ENCODE measurements at regions not wholly inside any gene's neighbourhood (a gene's known extent, or its start where the extent isn't known, plus 50 kb on each side); places are given as distances from the start of the nearest gene placed in this dataset.
A peak's percentile ranks its signal among the peaks of the same experiment; 100 is the strongest.

- no peak for DNase-seq (ENCODE audit: low spot score)
Observed at GRCh38 chr13:85091631-85092234, 707.5 kb downstream of the SLITRK6 start.

GRCh38 chr13:85089186-85089585 lies 710.0 kb downstream of the SLITRK6 start:
- no peak for DNase-seq (ENCODE audit: low spot score)

GRCh38 chr13:85080691-85081090 lies 718.5 kb downstream of the SLITRK6 start:
- no peak for DNase-seq (ENCODE audit: low spot score)

DNA sequence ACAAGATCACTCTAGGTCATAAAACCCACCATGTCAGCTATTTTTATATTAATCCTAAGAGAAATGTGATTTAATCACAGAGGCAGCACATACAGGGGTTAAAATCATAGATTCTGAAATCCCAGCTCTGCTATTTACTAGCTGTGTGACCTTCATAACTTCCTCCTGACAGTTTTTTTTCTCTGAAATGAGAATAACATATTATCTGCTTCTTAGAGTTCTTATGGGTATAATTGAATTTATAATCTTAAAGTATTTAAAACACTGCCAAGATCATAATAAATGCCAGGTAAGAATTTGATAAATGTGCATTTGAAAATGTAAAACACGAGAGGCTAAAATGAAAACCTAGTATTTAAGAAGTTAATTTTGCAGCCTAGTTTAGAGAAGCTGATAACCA lies 722.9 kb downstream of the SLITRK6 start:
- no peak for DNase-seq (ENCODE audit: low spot score)

- no peak for DNase-seq (ENCODE audit: low spot score)
Observed at GRCh38 chr13:85074543-85075313, 724.5 kb downstream of the SLITRK6 start.

DNA sequence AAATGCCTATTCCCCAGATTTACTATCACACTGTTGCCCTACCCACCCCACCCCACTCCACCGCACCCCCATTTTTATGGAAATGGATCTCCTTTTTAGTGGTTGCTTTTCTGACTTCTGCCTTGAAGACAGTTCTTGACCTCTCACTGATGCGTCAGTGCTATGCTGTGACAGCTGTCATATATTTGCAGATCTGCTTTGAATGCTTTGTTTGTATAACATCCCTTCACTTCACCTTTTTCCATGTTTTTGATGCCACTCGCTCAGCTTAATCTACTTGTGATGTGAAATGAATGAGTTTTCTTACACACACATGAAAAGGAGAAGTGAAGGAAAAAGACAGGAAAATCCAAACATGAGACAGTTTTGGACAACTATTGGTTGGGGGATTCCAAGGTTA lies 731.0 kb downstream of the SLITRK6 start:
- no peak for DNase-seq (ENCODE audit: low spot score)

DNA sequence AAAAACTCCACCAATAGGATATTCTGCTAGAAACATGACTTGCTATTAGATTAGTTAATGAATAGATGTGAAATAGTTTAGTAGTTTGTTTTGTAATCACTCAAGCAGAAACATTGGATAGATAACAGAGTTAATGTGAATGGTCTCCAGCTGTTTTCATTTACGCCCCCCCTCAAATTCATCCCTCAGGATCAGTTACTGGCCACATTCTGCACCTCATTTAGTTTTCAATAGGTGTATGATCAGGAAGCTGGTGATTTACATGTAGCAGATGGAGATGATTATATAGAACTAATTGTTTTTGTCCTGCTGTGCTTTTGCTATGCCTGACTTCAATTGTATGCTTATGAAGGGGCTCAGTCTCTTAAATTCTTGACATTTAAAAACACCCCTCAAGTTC lies 759.0 kb downstream of the SLITRK6 start:
- no peak for DNase-seq (ENCODE audit: low spot score)

DNA sequence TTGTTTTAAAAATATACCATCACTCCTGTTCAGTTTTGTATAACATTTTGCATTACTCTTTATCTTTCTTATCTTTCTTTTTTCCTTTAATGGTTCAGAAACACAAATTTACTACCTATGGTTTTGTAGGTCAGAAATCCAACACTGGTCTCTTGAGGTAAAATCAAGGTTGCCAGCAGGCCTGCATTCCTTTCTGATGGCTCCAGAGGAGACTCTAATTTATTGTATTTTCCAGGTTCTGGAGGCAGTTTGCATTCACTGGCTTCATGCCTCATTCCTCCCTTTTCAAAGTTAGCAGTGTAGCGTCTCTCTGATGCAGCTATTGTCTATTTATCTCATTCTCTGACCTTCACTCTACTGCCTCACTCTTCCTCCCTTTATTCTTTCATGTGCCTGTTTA lies 767.4 kb downstream of the SLITRK6 start:
- DNase-seq (ENCODE audit: low spot score) = no peak

GRCh38 chr13:85028035-85028434 lies 771.2 kb downstream of the SLITRK6 start:
- DNase-seq (ENCODE audit: low spot score) = no peak

GRCh38 chr13:85019121-85019520 lies 780.1 kb downstream of the SLITRK6 start:
- DNase-seq (ENCODE audit: low spot score) = peak; percentile 38

DNA sequence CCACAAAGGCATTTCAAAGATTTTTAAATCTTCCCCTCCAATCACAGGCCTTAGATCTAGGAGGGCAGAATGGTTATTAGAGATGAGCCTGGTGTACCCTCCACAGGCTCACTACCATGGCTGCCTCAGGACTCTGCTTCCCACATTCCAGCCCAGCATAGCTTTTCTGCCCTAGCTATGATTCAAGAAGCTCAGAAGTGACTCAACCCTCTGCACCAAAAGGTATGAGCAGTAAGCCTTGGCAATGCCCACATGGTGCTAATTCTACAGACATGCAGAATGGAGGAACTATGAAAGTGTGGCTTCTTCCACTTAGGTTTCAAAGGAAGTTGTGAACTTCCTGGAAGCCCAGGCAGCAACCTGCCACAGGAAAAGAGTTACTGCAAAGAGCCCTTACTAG lies 786.2 kb downstream of the SLITRK6 start:
- no peak for DNase-seq (ENCODE audit: low spot score)

- DNase-seq (ENCODE audit: low spot score) = no peak
Observed at GRCh38 chr13:85009447-85009846, 789.8 kb downstream of the SLITRK6 start.

DNA sequence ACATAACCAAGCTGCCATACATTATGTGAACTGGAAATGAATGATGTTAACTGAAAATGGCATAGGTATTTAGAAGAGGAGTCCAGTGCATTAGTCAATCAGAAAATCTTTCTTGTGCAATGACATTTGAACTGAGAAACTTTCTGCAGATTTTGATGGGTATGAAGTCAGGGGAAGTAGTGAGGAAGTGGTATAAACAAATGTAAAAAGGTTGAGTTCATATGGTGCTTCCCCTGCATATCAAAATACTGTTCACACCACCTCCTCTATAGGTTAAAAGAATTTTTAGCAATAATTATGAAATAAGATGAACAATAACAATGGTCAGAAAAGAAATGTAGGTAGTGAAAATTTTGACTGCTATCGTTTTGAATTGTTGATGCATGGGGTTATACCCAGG lies 800.0 kb downstream of the SLITRK6 start:
- DNase-seq (ENCODE audit: low spot score) = no peak

DNA sequence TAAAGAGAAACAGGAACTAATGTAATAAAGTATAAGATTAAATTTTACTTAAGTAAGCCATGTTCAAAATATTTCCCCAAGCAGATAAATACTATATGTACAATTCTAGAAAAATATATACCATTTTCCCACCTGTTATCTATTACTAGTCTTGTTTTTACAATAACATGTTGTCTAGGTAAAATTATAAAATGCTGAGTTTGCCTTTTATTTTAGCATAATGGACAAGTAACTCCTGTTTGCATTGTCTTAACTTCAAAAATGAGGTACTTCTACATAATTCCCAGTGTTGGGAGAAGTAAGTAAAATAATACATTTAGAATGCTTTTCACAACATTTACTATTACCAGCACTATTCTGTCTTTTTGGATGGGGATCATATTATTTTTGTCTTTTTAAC lies 800.5 kb downstream of the SLITRK6 start:
- DNase-seq (ENCODE audit: low spot score) = no peak

- no peak for DNase-seq (ENCODE audit: low spot score)
Observed at GRCh38 chr13:84997858-84998257, 801.4 kb downstream of the SLITRK6 start.

- DNase-seq (ENCODE audit: low spot score) = no peak
Observed at GRCh38 chr13:84994582-84994981, 804.6 kb downstream of the SLITRK6 start.

GRCh38 chr13:84985860-84986259 lies 813.4 kb downstream of the SLITRK6 start:
- no peak for DNase-seq (ENCODE audit: low spot score)

DNA sequence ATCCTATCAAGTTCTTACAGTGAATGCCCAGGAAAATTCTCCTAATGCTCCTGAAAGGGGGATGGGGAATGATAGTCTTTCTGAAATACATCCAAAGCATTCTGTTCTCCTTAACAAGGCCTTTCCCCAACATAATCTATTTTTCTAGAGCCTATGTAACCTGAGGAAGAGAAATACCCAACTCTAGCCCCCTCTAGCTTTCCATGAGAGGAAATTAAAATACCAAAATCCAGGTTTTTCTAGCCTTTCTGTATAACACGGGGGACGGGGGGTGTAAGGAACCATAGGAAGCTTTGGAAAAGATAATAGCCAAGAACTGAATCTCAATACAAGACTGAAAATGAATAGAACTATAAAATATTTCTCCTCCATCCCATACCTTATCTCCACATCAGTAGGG lies 815.9 kb downstream of the SLITRK6 start:
- DNase-seq (ENCODE audit: low spot score) = no peak

DNA sequence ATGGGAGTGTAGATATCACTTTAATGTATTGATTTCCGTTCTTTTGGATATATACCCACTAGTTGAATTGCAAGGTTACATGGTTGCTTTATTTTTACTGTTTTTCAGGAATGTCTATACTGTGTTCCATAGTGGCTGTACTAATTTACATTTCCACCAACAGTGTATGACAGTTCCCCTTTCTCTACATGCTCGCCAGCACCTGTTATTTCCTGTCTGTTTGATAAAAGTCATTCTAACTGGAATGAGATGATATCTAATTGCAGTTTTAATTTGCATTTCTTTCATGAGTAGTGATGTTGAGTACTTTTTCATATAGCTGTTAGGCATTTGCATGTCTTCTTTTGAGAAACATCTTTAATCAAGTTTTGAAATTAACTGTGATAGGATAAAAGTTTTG lies 818.6 kb downstream of the SLITRK6 start:
- DNase-seq (ENCODE audit: low spot score) = no peak

- DNase-seq (ENCODE audit: low spot score) = no peak
Observed at GRCh38 chr13:84978851-84979250, 820.4 kb downstream of the SLITRK6 start.

GRCh38 chr13:84973661-84974060 lies 825.6 kb downstream of the SLITRK6 start:
- DNase-seq (ENCODE audit: low spot score) = no peak

DNA sequence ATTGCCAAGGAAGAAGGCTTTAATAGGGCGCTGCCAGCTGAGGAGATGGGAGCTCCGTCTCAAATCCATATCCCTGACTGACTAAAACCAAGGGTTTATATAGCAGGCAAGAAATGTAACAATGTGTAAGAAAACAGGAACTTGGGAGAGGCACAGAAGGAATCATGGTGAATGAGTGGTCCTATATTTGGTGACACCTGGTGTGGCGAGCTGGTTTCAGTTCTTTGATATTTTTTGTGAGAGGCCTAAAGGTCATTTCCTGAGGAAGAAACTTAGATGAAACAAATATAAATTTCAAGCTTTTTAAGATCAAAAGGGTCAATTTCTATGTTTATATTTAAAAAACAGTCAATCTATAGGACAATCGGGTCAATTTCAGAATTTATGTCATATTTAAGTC lies 826.3 kb downstream of the SLITRK6 start:
- no peak for DNase-seq (ENCODE audit: low spot score)

DNA sequence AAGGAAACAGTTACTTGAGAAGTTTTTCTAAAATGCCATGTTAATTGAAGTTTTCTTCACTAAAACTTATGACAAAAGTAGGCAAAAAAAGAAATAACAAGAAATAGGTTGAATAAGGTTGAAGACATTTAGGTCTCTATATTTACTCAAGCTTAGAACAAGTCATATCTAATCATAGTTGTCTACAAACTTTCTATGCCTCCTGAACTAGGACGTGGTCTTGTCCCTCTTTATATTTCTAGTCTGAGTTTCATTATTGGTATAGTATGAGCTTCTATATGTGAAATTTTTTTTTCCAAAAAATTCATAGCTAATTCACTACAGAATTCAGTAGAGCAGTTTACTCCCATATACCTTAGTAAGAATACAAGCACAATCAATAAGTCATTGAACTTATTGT lies 836.4 kb downstream of the SLITRK6 start:
- no peak for DNase-seq (ENCODE audit: low spot score)

DNA sequence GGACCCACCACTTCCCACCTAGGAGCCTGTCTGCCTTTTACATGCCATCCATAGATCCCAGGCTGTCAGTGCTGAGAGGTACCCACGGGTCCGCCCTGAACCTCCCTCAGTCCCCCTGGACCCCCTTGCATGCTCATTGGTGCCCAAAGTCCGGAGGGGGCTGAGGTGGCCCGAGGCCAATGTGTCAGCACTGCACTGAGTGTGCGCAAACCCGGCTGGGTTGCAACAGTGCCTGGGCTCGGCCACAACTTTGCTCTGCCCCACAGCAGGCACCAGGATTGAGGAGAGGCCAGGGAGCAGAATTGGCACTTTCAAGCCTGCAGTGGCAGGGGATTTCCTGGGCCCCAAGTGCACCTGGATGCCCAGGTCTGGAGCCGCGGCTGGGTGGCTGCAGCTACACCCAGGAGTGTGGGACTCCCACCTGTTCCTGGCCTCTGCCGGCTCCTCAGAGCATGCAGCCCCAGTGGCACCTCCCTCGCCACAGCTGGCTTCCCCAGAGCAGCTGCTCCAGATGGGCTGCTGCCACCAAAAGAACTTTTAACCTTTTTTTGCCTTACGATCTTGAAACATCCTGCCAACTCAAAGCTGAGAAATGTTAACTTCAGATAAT lies 837.0 kb downstream of the SLITRK6 start:
- DNase-seq (ENCODE audit: low spot score) = no peak
